ENCODE measurements at regions not wholly inside any gene's neighbourhood (a gene's known extent, or its start where the extent isn't known, plus 50 kb on each side); places are given as distances from the start of the nearest gene placed in this dataset.

DNA sequence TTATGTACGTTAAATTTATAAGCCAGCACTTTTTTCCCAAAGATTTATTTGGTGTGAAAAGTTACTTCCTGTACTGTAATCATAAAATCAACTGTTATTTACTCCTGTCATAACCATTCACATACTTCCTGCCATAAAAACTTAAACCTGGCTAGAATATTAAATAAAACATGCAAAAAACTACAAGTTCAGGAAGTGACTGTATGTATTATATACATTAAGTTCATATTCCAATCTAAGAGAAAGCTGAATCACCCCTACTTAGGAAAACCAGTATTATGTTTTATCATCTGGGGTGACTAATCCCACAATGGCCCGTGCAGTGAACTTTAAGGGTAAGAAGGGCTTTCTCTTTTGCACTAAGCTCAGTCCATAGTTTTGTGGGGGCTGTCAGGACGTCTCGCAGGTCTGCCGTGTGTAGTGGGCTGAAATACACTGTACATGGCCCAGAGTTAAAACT lies 183.7 kb upstream of the KLF14 start:
- no peak overlapping the region for H3K27ac ChIP-seq (ENCODE audit: low read depth, low read length)
- no peaks in the 10 kb centered on the region for H3K36me3 ChIP-seq (ENCODE audit: control insufficient read depth in 3 of 3, insufficient read depth in 3 of 3, low read length in 3 of 3)
- peak overlapping the region in 1 of 3 donors; percentile 9 for H3K9ac ChIP-seq (ENCODE audit: low read depth in 1 of 3, low read length in 3 of 3)
- H3K4me1 ChIP-seq (ENCODE audit: control insufficient read depth in 3 of 3, insufficient read depth in 3 of 3, low read length in 3 of 3): peaks cover 85 to 89% (median 88%) of the 10 kb centered on the region in 3 donors
- no peaks in the 10 kb centered on the region for H3K27me3 ChIP-seq (ENCODE audit: control insufficient read depth in 3 of 3, insufficient read depth in 3 of 3, low read length in 3 of 3)
- H3K9me3 ChIP-seq (ENCODE audit: control insufficient read depth in 3 of 3, low read length in 3 of 3): no peaks in the 10 kb centered on the region
- H3K4me3 ChIP-seq (ENCODE audit: low read length in 3 of 3): no peak overlapping the region

DNA sequence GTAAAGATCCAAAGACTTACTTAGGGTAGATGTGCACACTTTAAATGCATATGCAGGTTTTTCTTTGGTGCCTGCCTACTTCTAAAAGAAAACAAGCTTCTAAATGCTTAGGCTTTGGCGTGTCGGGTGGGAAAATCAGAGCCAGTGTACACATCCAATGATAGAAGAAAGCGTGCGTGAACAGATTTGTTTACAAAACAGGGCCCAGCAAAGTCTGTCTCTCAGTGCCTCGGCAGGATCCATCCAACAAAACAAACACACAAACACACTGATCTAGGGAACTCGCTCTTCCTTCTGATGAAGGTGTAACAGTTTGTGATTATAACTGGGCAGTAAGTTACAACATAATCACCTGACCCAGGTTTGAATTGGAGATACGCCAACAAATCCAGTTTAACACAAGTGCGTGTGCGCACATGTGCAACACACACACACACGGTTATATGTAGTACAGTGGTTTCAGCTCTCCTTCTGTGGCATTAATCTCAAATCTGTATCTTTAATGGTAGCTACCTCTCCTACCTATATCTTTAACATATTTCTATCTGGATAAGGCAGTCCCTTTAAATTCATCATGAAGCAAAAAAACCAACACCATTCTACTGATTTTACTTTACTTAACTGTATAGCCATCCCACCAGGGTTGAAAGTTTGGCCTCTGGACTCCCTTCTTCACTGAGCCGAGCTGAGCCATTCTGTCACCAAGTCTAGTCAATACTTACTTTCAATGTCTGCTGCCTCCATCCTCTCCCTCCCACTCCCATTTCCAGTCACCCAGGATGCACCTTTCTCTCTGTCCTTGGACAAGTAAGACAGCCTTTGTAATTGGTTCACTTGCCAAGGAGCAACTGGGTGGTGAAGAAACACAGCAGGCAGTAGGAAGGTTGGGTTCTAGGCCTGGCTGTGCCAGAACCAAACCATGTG lies 184.4 kb upstream of the KLF14 start:
- H3K36me3 ChIP-seq (ENCODE audit: control insufficient read depth in 3 of 3, insufficient read depth in 3 of 3, low read length in 3 of 3): no peaks in the 10 kb centered on the region
- no peaks in the 10 kb centered on the region for H3K27me3 ChIP-seq (ENCODE audit: control insufficient read depth in 3 of 3, insufficient read depth in 3 of 3, low read length in 3 of 3)
- H3K4me3 ChIP-seq (ENCODE audit: low read length in 3 of 3): no peak overlapping the region
- peak overlapping the region in 1 of 3 donors; percentile 9 for H3K9ac ChIP-seq (ENCODE audit: low read depth in 1 of 3, low read length in 3 of 3)
- no peaks in the 10 kb centered on the region for H3K9me3 ChIP-seq (ENCODE audit: control insufficient read depth in 3 of 3, low read length in 3 of 3)
- peak overlapping the region; percentile 34 for H3K27ac ChIP-seq (ENCODE audit: low read depth, low read length)
- peaks cover 84 to 93% (median 87%) of the 10 kb centered on the region in 3 donors for H3K4me1 ChIP-seq (ENCODE audit: control insufficient read depth in 3 of 3, insufficient read depth in 3 of 3, low read length in 3 of 3)

DNA sequence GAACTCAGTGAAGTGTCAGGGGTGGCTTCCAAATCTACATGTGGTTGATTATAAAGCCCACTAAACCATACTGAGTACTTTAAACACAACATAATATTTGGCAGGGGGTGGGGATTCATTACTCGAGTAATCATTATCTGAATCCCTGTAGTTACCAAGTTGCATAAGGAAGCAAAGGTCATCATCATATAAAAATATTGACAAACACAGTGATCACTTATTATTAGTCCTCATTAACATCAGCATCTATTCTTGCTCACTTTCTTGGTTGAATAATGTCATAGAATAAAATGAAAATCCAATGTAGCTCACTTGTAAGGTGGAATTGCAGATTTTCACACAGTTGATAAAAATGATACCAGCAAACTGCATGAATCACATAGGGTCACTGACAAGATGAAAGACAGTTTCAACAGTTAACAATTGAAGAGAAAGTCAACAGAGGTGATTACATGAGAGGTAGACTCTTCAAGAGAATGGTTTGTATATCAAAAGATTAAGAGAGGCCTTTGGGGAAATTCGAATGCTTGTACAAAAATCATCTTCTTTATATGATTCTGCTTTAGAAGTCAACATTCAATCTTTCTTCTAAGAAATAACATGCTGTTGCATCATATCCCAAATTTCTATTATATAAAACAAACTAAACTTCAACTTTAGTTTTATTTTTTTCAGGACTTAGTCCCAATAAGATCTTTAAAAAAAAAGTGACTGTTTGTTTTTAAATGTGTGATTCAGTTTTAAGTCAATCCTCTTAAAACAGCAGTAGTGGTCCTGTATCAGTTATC lies 185.5 kb upstream of the KLF14 start:
- Histone ChIP-seq H3K27ac (ENCODE audit: low read depth, low read length) (peak overlapping the region; percentile 84), H3K9me3 (ENCODE audit: control insufficient read depth in 3 of 3, low read length in 3 of 3) (no peaks in the 10 kb centered on the region), H3K9ac (ENCODE audit: low read depth in 1 of 3, low read length in 3 of 3) (no peak overlapping the region), H3K36me3 (ENCODE audit: control insufficient read depth in 3 of 3, insufficient read depth in 3 of 3, low read length in 3 of 3) (peaks cover 0 to 3% (median 0%) of the 10 kb centered on the region in 3 donors), H3K27me3 (ENCODE audit: control insufficient read depth in 3 of 3, insufficient read depth in 3 of 3, low read length in 3 of 3) (no peaks in the 10 kb centered on the region), H3K4me3 (ENCODE audit: low read length in 3 of 3) (no peak overlapping the region), H3K4me1 (ENCODE audit: control insufficient read depth in 3 of 3, insufficient read depth in 3 of 3, low read length in 3 of 3) (peaks cover 81 to 91% (median 83%) of the 10 kb centered on the region in 3 donors)

DNA sequence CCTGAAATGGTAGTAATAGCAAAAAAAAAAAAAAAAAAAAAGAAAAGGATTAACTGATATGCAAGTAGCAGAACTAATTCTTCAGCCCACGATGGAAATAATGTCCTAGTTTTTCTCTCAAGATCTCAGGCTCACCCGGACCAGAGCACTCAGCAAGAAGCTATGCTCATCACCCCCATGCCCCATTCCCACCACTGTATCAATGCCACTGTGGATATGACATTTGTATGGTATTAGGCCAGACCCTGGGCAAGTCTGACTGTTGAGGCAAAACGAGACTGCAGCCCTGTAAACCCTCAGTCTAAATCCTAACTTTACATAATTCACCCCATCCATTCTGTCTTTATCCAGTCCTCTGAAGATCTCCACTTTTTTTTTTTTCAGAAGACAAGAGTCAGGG lies 186.1 kb upstream of the KLF14 start:
- Histone ChIP-seq H3K9me3 (ENCODE audit: control insufficient read depth in 3 of 3, low read length in 3 of 3) (no peaks in the 10 kb centered on the region), H3K27me3 (ENCODE audit: control insufficient read depth in 3 of 3, insufficient read depth in 3 of 3, low read length in 3 of 3) (no peaks in the 10 kb centered on the region), H3K27ac (ENCODE audit: low read depth, low read length) (peak overlapping the region; percentile 84), H3K4me1 (ENCODE audit: control insufficient read depth in 3 of 3, insufficient read depth in 3 of 3, low read length in 3 of 3) (peaks cover 78 to 91% (median 81%) of the 10 kb centered on the region in 3 donors), H3K4me3 (ENCODE audit: low read length in 3 of 3) (no peak overlapping the region), H3K9ac (ENCODE audit: low read depth in 1 of 3, low read length in 3 of 3) (peak overlapping the region in 2 of 3 donors; percentile 44 to 81), H3K36me3 (ENCODE audit: control insufficient read depth in 3 of 3, insufficient read depth in 3 of 3, low read length in 3 of 3) (peaks cover 0 to 3% (median 0%) of the 10 kb centered on the region in 3 donors)

DNA sequence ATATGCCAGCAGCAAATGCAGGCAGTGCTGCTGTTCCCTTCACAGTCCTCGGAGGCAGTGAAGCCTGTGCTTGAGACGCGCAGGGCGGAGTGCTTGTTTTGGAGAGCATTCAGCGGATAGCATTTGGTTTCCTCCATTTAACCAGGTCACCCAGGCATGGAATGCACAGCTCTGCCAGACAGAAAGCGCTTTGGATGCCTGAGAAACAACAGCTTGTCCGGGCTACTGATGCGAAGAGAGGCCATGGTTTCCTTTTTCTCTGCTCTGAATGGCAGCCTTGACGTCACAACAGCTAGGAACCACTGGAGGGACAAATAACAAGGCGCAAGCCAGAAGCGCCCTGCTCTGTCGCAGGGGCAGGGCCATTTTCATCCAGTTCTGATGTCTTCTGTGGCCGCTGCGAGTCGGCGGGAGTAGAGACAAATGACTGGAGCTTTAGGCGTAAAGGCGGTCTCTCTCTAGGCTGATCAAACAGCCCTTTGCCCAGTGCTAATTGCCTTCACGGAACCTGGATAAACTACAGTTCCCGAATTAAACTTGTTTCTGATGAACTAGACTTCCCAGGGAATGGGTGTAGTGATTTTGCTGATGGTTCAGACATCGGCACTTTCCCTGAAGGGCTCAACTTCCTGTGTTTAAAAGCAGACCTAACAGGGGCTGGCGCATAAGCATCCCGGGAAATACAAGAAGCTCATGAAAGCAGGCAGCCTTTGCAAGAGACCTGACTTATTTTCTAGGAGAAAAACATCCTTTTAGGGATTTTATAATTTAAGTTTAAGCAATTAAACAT lies 187.6 kb upstream of the KLF14 start:
- Histone ChIP-seq H3K9me3 (ENCODE audit: control insufficient read depth in 3 of 3, low read length in 3 of 3) (no peaks in the 10 kb centered on the region), H3K36me3 (ENCODE audit: control insufficient read depth in 3 of 3, insufficient read depth in 3 of 3, low read length in 3 of 3) (peaks cover 0 to 3% (median 0%) of the 10 kb centered on the region in 3 donors), H3K9ac (ENCODE audit: low read depth in 1 of 3, low read length in 3 of 3) (peak overlapping the region; percentile 64 to 81 (median 79)), H3K4me3 (ENCODE audit: low read length in 3 of 3) (peak overlapping the region; percentile 49 to 72 (median 64)), H3K4me1 (ENCODE audit: control insufficient read depth in 3 of 3, insufficient read depth in 3 of 3, low read length in 3 of 3) (peaks cover 70 to 89% (median 75%) of the 10 kb centered on the region in 3 donors), H3K27ac (ENCODE audit: low read depth, low read length) (peak overlapping the region; percentile 84), H3K27me3 (ENCODE audit: control insufficient read depth in 3 of 3, insufficient read depth in 3 of 3, low read length in 3 of 3) (no peaks in the 10 kb centered on the region)

DNA sequence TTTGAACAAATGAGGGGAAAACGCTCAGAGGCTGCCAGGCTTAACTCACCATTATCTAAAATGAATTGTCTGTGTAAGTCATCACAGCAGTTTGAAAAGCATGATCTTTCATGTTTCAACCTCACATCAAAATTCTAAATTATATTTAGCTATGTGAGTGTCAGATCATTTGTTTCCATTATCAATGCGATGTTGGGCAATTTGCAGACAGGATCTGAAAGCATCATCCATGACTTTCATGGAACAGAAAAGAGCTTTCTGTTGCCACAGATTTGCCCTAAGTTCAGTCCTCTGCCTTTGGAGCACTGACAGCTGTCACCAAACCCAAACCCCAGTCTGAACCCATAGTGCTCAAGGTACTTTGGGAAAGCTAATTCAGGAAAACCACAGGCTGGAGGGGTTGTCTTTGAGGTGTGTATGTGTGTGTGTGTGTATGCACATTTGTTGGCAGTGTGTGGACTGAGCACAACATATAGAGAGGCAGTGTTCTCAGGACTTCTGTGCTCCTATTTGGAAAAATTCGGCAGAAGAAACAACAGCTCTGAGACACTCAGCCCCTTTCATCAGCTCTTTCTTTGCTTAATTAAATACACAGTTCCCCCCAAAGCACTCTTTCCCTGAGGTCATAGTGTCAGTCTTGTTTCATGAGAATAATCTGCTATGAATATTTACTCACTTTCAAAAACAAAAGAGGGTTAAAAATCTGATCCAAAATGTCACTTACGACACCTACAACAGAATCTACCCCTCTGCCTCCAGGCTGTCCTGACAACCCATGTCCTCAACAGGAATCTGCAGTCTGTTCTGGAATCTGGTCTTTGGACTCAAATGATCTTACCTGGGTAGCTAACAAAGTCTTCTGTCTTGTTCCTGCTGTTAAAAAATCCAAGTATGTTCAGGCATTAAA lies 188.5 kb upstream of the KLF14 start:
- peak overlapping the region; percentile 49 to 72 (median 64) for H3K4me3 ChIP-seq (ENCODE audit: low read length in 3 of 3)
- H3K9ac ChIP-seq (ENCODE audit: low read depth in 1 of 3, low read length in 3 of 3): peak overlapping the region; percentile 64 to 81 (median 79)
- peaks cover 0 to 4% (median under 1%) of the 10 kb centered on the region in 3 donors for H3K36me3 ChIP-seq (ENCODE audit: control insufficient read depth in 3 of 3, insufficient read depth in 3 of 3, low read length in 3 of 3)
- peak overlapping the region; percentile 84 for H3K27ac ChIP-seq (ENCODE audit: low read depth, low read length)
- peaks cover 70 to 89% (median 78%) of the 10 kb centered on the region in 3 donors for H3K4me1 ChIP-seq (ENCODE audit: control insufficient read depth in 3 of 3, insufficient read depth in 3 of 3, low read length in 3 of 3)
- H3K27me3 ChIP-seq (ENCODE audit: control insufficient read depth in 3 of 3, insufficient read depth in 3 of 3, low read length in 3 of 3): no peaks in the 10 kb centered on the region
- no peaks in the 10 kb centered on the region for H3K9me3 ChIP-seq (ENCODE audit: control insufficient read depth in 3 of 3, low read length in 3 of 3)

DNA sequence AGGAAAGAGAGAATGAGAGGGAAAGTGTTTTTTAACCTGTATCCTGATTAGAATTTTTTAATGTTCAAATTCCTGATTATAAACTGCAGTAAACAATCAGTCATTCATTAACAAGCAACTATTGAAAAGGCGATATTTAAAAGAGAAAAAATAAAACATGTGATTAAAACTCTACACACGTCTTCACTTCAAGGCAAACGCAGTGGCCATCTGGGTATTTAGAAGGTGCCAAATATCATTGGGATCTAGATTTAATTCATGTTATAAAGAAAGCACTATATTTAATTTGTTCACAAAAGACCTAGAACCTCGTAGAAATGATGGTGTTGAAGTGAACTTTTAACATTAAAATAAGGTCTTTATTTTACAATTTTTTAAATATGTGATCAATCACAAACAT lies 189.4 kb upstream of the KLF14 start:
- peak overlapping the region in 1 of 3 donors; percentile 81 for H3K9ac ChIP-seq (ENCODE audit: low read depth in 1 of 3, low read length in 3 of 3)
- H3K27ac ChIP-seq (ENCODE audit: low read depth, low read length): peak overlapping the region; percentile 84
- H3K9me3 ChIP-seq (ENCODE audit: control insufficient read depth in 3 of 3, low read length in 3 of 3): no peaks in the 10 kb centered on the region
- peaks cover 0 to 5% (median 3%) of the 10 kb centered on the region in 3 donors for H3K36me3 ChIP-seq (ENCODE audit: control insufficient read depth in 3 of 3, insufficient read depth in 3 of 3, low read length in 3 of 3)
- H3K4me1 ChIP-seq (ENCODE audit: control insufficient read depth in 3 of 3, insufficient read depth in 3 of 3, low read length in 3 of 3): peaks cover 69 to 89% (median 78%) of the 10 kb centered on the region in 3 donors
- H3K27me3 ChIP-seq (ENCODE audit: control insufficient read depth in 3 of 3, insufficient read depth in 3 of 3, low read length in 3 of 3): no peaks in the 10 kb centered on the region
- no peak overlapping the region for H3K4me3 ChIP-seq (ENCODE audit: low read length in 3 of 3)

DNA sequence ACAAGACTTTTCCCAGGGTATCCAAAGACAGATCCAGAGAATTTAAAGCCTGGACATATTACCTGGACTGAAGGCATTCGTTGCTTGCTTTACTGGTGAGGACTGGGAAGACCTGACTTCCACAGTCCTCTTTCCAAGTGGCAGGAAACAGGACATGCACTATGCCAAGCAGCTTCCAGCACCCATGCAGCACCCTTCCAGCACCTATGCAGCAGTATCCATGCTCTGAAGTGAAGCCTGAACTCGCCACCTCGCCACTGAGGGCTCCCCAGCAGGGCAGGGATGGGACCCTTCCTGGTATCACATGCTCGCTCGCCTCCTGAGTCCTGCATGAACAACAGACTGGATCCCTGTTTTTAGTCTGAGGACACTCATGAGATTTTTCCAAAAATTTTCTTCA lies 189.9 kb upstream of the KLF14 start:
- Histone ChIP-seq H3K27ac (ENCODE audit: low read depth, low read length) (peak overlapping the region; percentile 57), H3K36me3 (ENCODE audit: control insufficient read depth in 3 of 3, insufficient read depth in 3 of 3, low read length in 3 of 3) (peaks cover 0 to 5% (median 3%) of the 10 kb centered on the region in 3 donors), H3K9me3 (ENCODE audit: control insufficient read depth in 3 of 3, low read length in 3 of 3) (no peaks in the 10 kb centered on the region), H3K27me3 (ENCODE audit: control insufficient read depth in 3 of 3, insufficient read depth in 3 of 3, low read length in 3 of 3) (no peaks in the 10 kb centered on the region), H3K4me1 (ENCODE audit: control insufficient read depth in 3 of 3, insufficient read depth in 3 of 3, low read length in 3 of 3) (peaks cover 67 to 84% (median 77%) of the 10 kb centered on the region in 3 donors), H3K9ac (ENCODE audit: low read depth in 1 of 3, low read length in 3 of 3) (peak overlapping the region in 1 of 3 donors; percentile 58), H3K4me3 (ENCODE audit: low read length in 3 of 3) (peak overlapping the region in 1 of 3 donors; percentile 24)
